PC-3 (cell line): ENCODE measurements at regions not wholly inside any gene's neighbourhood (a gene's known extent, or its start where the extent isn't known, plus 50 kb on each side); places are given as distances from the start of the nearest gene placed in this dataset.
A peak's percentile ranks its signal among the peaks of the same experiment; 100 is the strongest.

Experiments used
- ATAC-seq: fragments of 200-7000 bp; cut with Tn5 transposase; 2 replicates; pipeline ENCODE4 v1.9.1; 2020; ENCODE audit warnings: mild to moderate bottlenecking, moderate library complexity
- BruUV-seq: library from RNA; stranded (reverse); fragments of 400-500 nt; replicated peaks from 2 replicates; lab custom pipeline; 2021; lab: Mats Ljungman, UMichigan
- CTCF ChIA-PET: fragments of 300-600 bp; sonication (Branson Sonifier 250); formaldehyde crosslinking; loops from one replicate; lab custom pipeline; 2022; ENCODE audit warnings: antibody characterized with exemption; lab: Charles Lee
- POLR2A ChIA-PET: fragments of 300-600 bp; sonication (Branson Sonifier 250); formaldehyde crosslinking; loops from one replicate; lab custom pipeline; 2022; ENCODE audit warnings: antibody characterized with exemption; ENCODE audit not compliant: unreplicated experiment; lab: Charles Lee
- DNase-seq: peaks from one replicate; pipeline ENCODE4 v3.0.0-alpha.2; 2015
- H2AFZ ChIP-seq: fragments of 300-600 bp; sonication (generic); 2 replicates; pipeline ENCODE4 v1.6.0; 2016; ENCODE audit warnings: antibody characterized with exemption, low read length
- H3F3A ChIP-seq: fragments of 300-600 bp; sonication (generic); one replicate; pipeline ENCODE4 v1.6.0; 2017; ENCODE audit warnings: antibody characterized with exemption, low read length, control low read depth, mild to moderate bottlenecking; ENCODE audit not compliant: unreplicated experiment
- H3K27ac ChIP-seq: fragments of 300-600 bp; sonication (generic); 2 replicates; pipeline ENCODE4 v1.5.1; 2016; ENCODE audit warnings: mild to moderate bottlenecking, low read length
- H3K27me3 ChIP-seq: fragments of 300-600 bp; sonication (generic); 2 replicates; pipeline ENCODE4 v1.6.1; 2016; ENCODE audit warnings: low read length, mixed read lengths
- H3K36me3 ChIP-seq: fragments of 300-600 bp; sonication (generic); 2 replicates; pipeline ENCODE4 v1.6.1; 2016; ENCODE audit warnings: low read depth, mixed run types, low read length, mixed read lengths
- H3K4me1 ChIP-seq: fragments of 300-600 bp; sonication (generic); 2 replicates; pipeline ENCODE4 v1.5.1; 2016; ENCODE audit warnings: low read length; ENCODE audit not compliant: insufficient read depth
- H3K4me2 ChIP-seq: fragments of 300-600 bp; sonication (generic); 2 replicates; pipeline ENCODE4 v1.6.0; 2016; ENCODE audit warnings: low read length
- H3K4me3 ChIP-seq: fragments of 300-600 bp; sonication (generic); 2 replicates; pipeline ENCODE4 v1.5.1; 2016; ENCODE audit warnings: mild to moderate bottlenecking, low read length, mixed read lengths
- H3K79me2 ChIP-seq: fragments of 300-600 bp; sonication (generic); 2 replicates; pipeline ENCODE4 v1.6.1; 2017; ENCODE audit warnings: low read length, mixed read lengths
- H3K9ac ChIP-seq: fragments of 300-600 bp; sonication (generic); 2 replicates; pipeline ENCODE4 v1.6.0; 2016; ENCODE audit warnings: mild to moderate bottlenecking, low read length
- H3K9me2 ChIP-seq: fragments of 300-600 bp; sonication (generic); replicated peaks from 2 replicates; pipeline ENCODE4 v1.6.1; 2016; ENCODE audit warnings: mixed run types, low read length, mixed read lengths
- H3K9me3 ChIP-seq: fragments of 300-600 bp; sonication (generic); 2 replicates; pipeline ENCODE4 v1.6.1; 2016; ENCODE audit warnings: low read length, mixed read lengths
- H4K20me1 ChIP-seq: fragments of 300-600 bp; sonication (generic); 2 replicates; pipeline ENCODE4 v1.6.1; 2016; ENCODE audit warnings: low read length, mixed read lengths
- CTCF ChIP-seq: fragments of 300-600 bp; sonication (generic); conservative IDR thresholded peaks from 2 replicates; pipeline ENCODE4 v1.5.1; 2017; ENCODE audit warnings: antibody characterized with exemption, low read depth, mild to moderate bottlenecking, low read length
- EZH2 ChIP-seq: fragments of 300-600 bp; sonication (generic); IDR thresholded peaks from one replicate; pipeline ENCODE4 v1.6.1; 2017; ENCODE audit warnings: antibody characterized with exemption, mild to moderate bottlenecking, low read length; ENCODE audit not compliant: unreplicated experiment
- EZH2phosphoT487 ChIP-seq: fragments of 300-600 bp; sonication (generic); IDR thresholded peaks from 2 replicates; pipeline ENCODE4 v1.6.1; 2018; ENCODE audit warnings: mild to moderate bottlenecking, antibody characterized with exemption, low read length, borderline replicate concordance
- intact Hi-C: fragments of 100-400 bp; cut with micrococcal nuclease; formaldehyde crosslinking; loops from 2 replicates; pipeline ENCODE4 v1.9.0; 2023

- no peaks in the 10 kb centered on the region for H3K79me2 ChIP-seq
- no peak overlapping the region for H3K4me3 ChIP-seq
- no peak for ATAC-seq
- H3K27me3 ChIP-seq = no peaks in the 10 kb centered on the region
- no peaks in the 10 kb centered on the region for H3K9me2 ChIP-seq
- no TSS peak for BruUV-seq
- ChIA-PET CTCF (no interaction called here), POLR2A (no interaction called here)
- no peaks in the 10 kb centered on the region for H4K20me1 ChIP-seq
- no peaks in the 10 kb centered on the region for H3F3A ChIP-seq
- no peak for DNase-seq
- peaks cover 22% of the 10 kb centered on the region for H3K4me1 ChIP-seq
- no peaks in the 10 kb centered on the region for H3K9me3 ChIP-seq
- peak overlapping the region; percentile 60 for H3K27ac ChIP-seq
- peak overlapping the region; percentile 21; the same call in 1 of the 2 replicates for H3K4me2 ChIP-seq
- intact Hi-C loops = no loop called here
- no peak for TF ChIP-seq EZH2phosphoT487
- TF ChIP-seq EZH2 = no peak
- no peak for TF ChIP-seq CTCF
- H3K36me3 ChIP-seq = no peaks in the 10 kb centered on the region
- H2AFZ ChIP-seq = no peak overlapping the region
- peak overlapping the region; percentile 2; the same call in 1 of the 2 replicates for H3K9ac ChIP-seq
These were observed 678.3 kb upstream of the ID2 start for GRCh38 chr2:8003462-8004075.

- Histone ChIP-seq H3K9me2 (no peaks in the 10 kb centered on the region), H3K36me3 (no peaks in the 10 kb centered on the region), H3K4me3 (no peak overlapping the region), H3K27me3 (no peaks in the 10 kb centered on the region), H3K9me3 (no peaks in the 10 kb centered on the region), H2AFZ (no peak overlapping the region; the same call in 1 of the 2 replicates), H3K4me2 (peak overlapping the region; percentile 21), H3K4me1 (peaks cover 22% of the 10 kb centered on the region), H4K20me1 (no peaks in the 10 kb centered on the region), H3F3A (no peaks in the 10 kb centered on the region), H3K27ac (peak overlapping the region; percentile 60), H3K9ac (peak overlapping the region; percentile 14; the same call in 1 of the 2 replicates), H3K79me2 (no peaks in the 10 kb centered on the region)
- CTCF ChIA-PET = no interaction called here
- TF ChIP-seq EZH2 (no peak), CTCF (no peak), EZH2phosphoT487 (no peak)
- peak; percentile 48 for DNase-seq
- POLR2A ChIA-PET = no interaction called here
- peak; percentile 13; the same call in 1 of the 2 replicates for ATAC-seq
- BruUV-seq = no TSS peak
- intact Hi-C loops = no loop called here
These were observed 677.6 kb upstream of the ID2 start for GRCh38 chr2:8004250-8004681.

GRCh38 chr2:8006181-8006580 lies 675.7 kb upstream of the ID2 start:
- no peak overlapping the region for H3K4me2 ChIP-seq
- POLR2A ChIA-PET = no interaction called here
- no peaks in the 10 kb centered on the region for H4K20me1 ChIP-seq
- no peaks in the 10 kb centered on the region for H3K27me3 ChIP-seq
- no peaks in the 10 kb centered on the region for H3K36me3 ChIP-seq
- no peaks in the 10 kb centered on the region for H3K9me3 ChIP-seq
- H3K4me3 ChIP-seq = no peak overlapping the region
- H3K4me1 ChIP-seq = peaks cover 22% of the 10 kb centered on the region
- no peak overlapping the region; the same call in 1 of the 2 replicates for H2AFZ ChIP-seq
- no peak for ATAC-seq
- H3K9me2 ChIP-seq = no peaks in the 10 kb centered on the region
- no peaks in the 10 kb centered on the region for H3F3A ChIP-seq
- no peaks in the 10 kb centered on the region for H3K79me2 ChIP-seq
- DNase-seq = no peak
- intact Hi-C loops = no loop called here
- H3K9ac ChIP-seq = no peak overlapping the region
- TF ChIP-seq EZH2phosphoT487 (no peak), CTCF (no peak), EZH2 (no peak)
- H3K27ac ChIP-seq = no peak overlapping the region
- CTCF ChIA-PET = no interaction called here
- no TSS peak for BruUV-seq
